Parathyroid adenoma (tissue), 2 donors: ENCODE measurements at regions not wholly inside any gene's neighbourhood (a gene's known extent, or its start where the extent isn't known, plus 50 kb on each side); places are given as distances from the start of the nearest gene placed in this dataset.

Experiments
- H2AFZ ChIP-seq: fragments of 300-600 bp; sonication (generic); one replicate; pipeline ENCODE4 v1.7.0; 2017; ENCODE audit warnings: antibody characterized with exemption, mild to moderate bottlenecking
- H3K27ac ChIP-seq: fragments of 300-600 bp; sonication (generic); one replicate; pipeline ENCODE4 v1.7.0; 2017
- H3K27me3 ChIP-seq: fragments of 300-600 bp; sonication (generic); one replicate; pipeline ENCODE4 v1.7.0; 2017; ENCODE audit warnings: low read length; ENCODE audit not compliant: control insufficient read depth, insufficient read depth
- H3K36me3 ChIP-seq: fragments of 300-600 bp; sonication (generic); one replicate; pipeline ENCODE4 v1.7.0; 2017; ENCODE audit warnings: low read length; ENCODE audit not compliant: control insufficient read depth, insufficient read depth
- H3K4me1 ChIP-seq: fragments of 300-600 bp; sonication (generic); one replicate; pipeline ENCODE4 v1.7.0; 2017; ENCODE audit warnings: control low read depth
- H3K4me2 ChIP-seq: fragments of 300-600 bp; sonication (generic); one replicate; pipeline ENCODE4 v1.7.0; 2017; ENCODE audit warnings: low read length
- H3K4me3 ChIP-seq: fragments of 300-600 bp; sonication (generic); one replicate; pipeline ENCODE4 v1.7.0; 2017; ENCODE audit warnings: low read depth, low read length
- H3K79me2 ChIP-seq: fragments of 300-600 bp; sonication (generic); one replicate; pipeline ENCODE4 v1.7.0; 2017; ENCODE audit warnings: control low read depth
- H3K9ac ChIP-seq: fragments of 300-600 bp; sonication (generic); one replicate; pipeline ENCODE4 v1.7.0; 2017; ENCODE audit warnings: mild to moderate bottlenecking
- H3K9me3 ChIP-seq: fragments of 300-600 bp; sonication (generic); one replicate; pipeline ENCODE4 v1.7.0; 2017; ENCODE audit warnings: low read length; ENCODE audit not compliant: control insufficient read depth
- TF ChIP-seq, protein P1 (sequence below): fragments of 300-600 bp; sonication (generic); IDR thresholded peaks from one replicate; pipeline ENCODE4 v1.7.0; 2017; ENCODE audit warnings: antibody characterized with exemption, mild to moderate bottlenecking
- donor health status: primary hyperparathyroidism.

GRCh38 chr11:45092901-45093760, 53.3 kb upstream of the PRDM11 start:
- no peak overlapping the region for H3K9ac ChIP-seq
- no peaks in the 10 kb centered on the region for H3K9me3 ChIP-seq
- H3K4me1 ChIP-seq = no peaks in the 10 kb centered on the region
- TF ChIP-seq, protein P1, sequence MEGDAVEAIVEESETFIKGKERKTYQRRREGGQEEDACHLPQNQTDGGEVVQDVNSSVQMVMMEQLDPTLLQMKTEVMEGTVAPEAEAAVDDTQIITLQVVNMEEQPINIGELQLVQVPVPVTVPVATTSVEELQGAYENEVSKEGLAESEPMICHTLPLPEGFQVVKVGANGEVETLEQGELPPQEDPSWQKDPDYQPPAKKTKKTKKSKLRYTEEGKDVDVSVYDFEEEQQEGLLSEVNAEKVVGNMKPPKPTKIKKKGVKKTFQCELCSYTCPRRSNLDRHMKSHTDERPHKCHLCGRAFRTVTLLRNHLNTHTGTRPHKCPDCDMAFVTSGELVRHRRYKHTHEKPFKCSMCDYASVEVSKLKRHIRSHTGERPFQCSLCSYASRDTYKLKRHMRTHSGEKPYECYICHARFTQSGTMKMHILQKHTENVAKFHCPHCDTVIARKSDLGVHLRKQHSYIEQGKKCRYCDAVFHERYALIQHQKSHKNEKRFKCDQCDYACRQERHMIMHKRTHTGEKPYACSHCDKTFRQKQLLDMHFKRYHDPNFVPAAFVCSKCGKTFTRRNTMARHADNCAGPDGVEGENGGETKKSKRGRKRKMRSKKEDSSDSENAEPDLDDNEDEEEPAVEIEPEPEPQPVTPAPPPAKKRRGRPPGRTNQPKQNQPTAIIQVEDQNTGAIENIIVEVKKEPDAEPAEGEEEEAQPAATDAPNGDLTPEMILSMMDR = no peak
- no peak overlapping the region for H3K4me2 ChIP-seq
- H3K27ac ChIP-seq = no peak overlapping the region
- no peak overlapping the region for H3K4me3 ChIP-seq
- no peaks in the 10 kb centered on the region for H3K36me3 ChIP-seq
- H3K27me3 ChIP-seq = no peaks in the 10 kb centered on the region
- H2AFZ ChIP-seq = no peak overlapping the region
- H3K79me2 ChIP-seq = no peaks in the 10 kb centered on the region

DNA sequence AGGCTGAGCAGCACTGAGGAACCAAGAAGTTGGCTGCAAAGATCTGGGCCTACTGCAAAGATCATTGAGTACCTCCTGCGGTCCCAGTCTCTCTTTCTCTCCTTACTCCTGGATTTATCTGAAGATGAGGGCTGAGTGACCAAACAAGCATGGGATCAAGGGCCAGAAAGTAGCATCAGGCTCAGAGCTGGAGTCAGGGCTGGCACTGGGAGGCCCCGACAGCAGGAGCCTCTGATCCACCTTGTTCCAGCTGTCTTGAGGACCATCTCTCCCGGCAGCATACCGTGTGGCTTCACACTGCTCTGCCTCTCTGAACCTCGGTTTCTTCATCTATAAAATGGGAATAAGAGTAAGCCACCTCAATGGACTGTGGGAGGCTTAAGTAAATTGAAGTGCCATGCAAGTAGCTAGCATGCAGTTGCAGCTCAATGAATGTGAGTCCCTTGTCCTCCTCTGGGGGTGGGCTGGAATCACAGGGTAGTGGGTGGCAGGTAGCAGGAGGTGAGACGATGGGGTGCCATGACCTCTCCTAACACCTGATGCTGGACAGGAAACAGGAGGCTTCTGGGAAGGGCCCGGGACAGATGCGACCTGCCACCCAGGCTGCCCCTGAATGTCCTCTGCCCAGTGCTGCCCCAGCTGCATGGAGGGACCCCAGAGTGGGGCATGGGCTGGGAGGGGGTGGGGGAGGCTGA, 52.5 kb upstream of the PRDM11 start:
- H3K27me3 ChIP-seq = no peaks in the 10 kb centered on the region
- TF ChIP-seq, protein P1 = no peak
- no peak overlapping the region for H3K4me3 ChIP-seq
- H3K27ac ChIP-seq = no peak overlapping the region
- no peaks in the 10 kb centered on the region for H3K9me3 ChIP-seq
- no peaks in the 10 kb centered on the region for H3K4me1 ChIP-seq
- H3K4me2 ChIP-seq = no peak overlapping the region
- no peak overlapping the region for H3K9ac ChIP-seq
- no peaks in the 10 kb centered on the region for H3K36me3 ChIP-seq
- no peaks in the 10 kb centered on the region for H3K79me2 ChIP-seq
- H2AFZ ChIP-seq = no peak overlapping the region

GRCh38 chr11:45094958-45095690, 51.3 kb upstream of the PRDM11 start:
- no peaks in the 10 kb centered on the region for H3K79me2 ChIP-seq
- H3K27me3 ChIP-seq = no peaks in the 10 kb centered on the region
- H3K9me3 ChIP-seq = no peaks in the 10 kb centered on the region
- H3K36me3 ChIP-seq = no peaks in the 10 kb centered on the region
- no peak overlapping the region for H3K4me3 ChIP-seq
- TF ChIP-seq, protein P1 = no peak
- H3K4me1 ChIP-seq = no peaks in the 10 kb centered on the region
- H2AFZ ChIP-seq = no peak overlapping the region
- no peak overlapping the region for H3K27ac ChIP-seq
- H3K9ac ChIP-seq = no peak overlapping the region
- no peak overlapping the region for H3K4me2 ChIP-seq

- H2AFZ ChIP-seq = no peak overlapping the region
- no peaks in the 10 kb centered on the region for H3K79me2 ChIP-seq
- no peak overlapping the region for H3K4me2 ChIP-seq
- H3K4me3 ChIP-seq = no peak overlapping the region
- H3K27me3 ChIP-seq = no peaks in the 10 kb centered on the region
- no peaks in the 10 kb centered on the region for H3K36me3 ChIP-seq
- no peaks in the 10 kb centered on the region for H3K9me3 ChIP-seq
- no peaks in the 10 kb centered on the region for H3K4me1 ChIP-seq
- H3K27ac ChIP-seq = no peak overlapping the region
- TF ChIP-seq, protein P1 = no peak
- no peak overlapping the region for H3K9ac ChIP-seq
Measured at GRCh38 chr11:45095691-45096010, 50.8 kb upstream of the PRDM11 start.
